ENCODE measurements at regions not wholly inside any gene's neighbourhood (a gene's known extent, or its start where the extent isn't known, plus 50 kb on each side); places are given as distances from the start of the nearest gene placed in this dataset.

DNA sequence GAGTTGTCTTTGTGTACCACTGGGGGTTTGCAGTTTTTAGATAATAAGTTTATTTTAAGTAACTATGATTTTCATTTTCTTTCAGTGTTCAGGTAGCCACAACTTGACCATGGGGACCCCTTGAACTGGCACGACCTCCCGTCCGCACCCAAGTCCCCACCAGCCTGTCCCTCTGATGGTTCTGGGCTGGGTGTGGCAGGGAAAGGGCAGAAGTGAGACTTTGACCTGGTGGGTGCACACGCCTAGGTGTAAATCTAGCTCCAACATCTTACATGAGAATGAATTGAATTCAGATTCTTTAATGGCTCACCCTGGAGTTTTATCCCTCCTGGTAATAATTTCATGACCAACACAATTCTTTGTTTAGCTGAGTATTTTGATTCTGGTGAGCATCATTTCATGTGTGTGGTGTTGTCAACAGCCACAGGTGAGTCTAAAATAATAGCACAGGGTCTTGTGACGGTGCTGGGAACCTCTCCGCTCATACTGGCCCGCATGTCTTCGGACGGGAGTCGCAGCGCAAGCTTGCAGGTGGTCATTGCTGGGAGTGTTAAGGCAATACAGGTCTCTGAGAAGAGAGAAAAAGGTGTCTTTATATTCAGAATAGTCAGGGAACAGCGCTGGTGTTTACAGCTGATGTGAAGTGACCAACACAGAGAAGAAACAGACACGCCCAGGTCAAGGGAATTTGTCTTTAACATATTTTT, 50.8 kb upstream of the POFUT2 start:
- Histone ChIP-seq H3K36me3 (ENCODE audit: control insufficient read depth in 1 of 2, insufficient read depth in 2 of 2, low read length in 2 of 2) (no peaks in the 10 kb centered on the region), H3K27ac (ENCODE audit: low read depth, low read length) (no peak overlapping the region), H3K9ac (ENCODE audit: low read depth in 1 of 2, low read length in 2 of 2) (no peak overlapping the region), H3K4me3 (ENCODE audit: low read depth in 1 of 2, low read length in 2 of 2) (peak overlapping the region in 1 of 2 donors; percentile 30), H3K4me1 (ENCODE audit: control insufficient read depth in 1 of 2, insufficient read depth in 2 of 2, low read length in 2 of 2) (peaks cover 26 to 30% of the 10 kb centered on the region in 2 donors), H3K27me3 (ENCODE audit: control insufficient read depth in 1 of 2, insufficient read depth in 2 of 2, low read length in 2 of 2) (no peaks in the 10 kb centered on the region), H3K9me3 (ENCODE audit: control insufficient read depth in 1 of 2, low read length in 2 of 2) (no peaks in the 10 kb centered on the region)

DNA sequence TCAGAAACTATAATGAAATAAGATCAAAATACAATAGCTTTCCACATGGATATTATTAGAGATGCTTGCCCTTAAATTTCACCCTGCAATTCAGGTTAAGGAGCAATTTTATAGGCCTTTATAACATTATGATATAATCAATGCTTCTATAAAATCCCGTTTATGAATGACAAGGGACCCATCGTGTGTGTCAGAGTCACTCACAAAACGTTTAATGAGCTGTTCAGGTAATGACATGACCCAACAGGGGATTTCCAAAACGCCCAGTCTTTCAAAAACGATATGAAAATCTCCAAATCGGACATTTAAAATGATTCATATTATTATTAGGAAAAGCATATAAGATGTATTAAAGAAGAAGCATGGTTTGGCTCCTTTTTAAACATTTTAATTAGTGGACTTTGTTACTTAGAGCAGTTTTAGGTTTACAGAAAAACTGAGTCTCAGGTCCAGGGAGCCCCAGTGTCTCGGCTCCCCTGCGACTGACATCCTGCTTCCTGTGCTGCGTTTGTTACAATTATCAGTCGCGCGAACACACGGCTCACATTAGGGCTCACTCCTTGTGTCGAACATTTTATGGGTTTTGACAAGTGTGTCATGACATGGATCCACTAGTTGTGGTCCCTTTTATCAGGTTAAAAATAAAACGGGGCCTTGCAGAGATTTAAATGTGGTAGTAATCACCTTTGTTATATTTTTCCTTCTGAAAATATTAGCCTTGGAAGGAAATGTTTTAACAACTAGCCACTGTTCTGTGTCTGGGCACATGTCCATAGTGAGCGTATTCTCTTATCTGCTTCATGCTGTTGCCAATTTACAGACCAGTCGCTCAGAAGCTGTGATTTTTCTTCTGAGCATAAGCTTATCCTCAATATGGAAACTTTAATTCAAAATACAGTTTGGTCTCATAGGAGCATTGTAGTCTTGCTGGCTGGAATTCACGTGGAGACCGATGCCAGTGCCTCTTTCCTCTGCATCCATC, 52.0 kb upstream of the POFUT2 start:
- H3K9ac ChIP-seq (ENCODE audit: low read depth in 1 of 2, low read length in 2 of 2), result no peak overlapping the region
- no peak overlapping the region for H3K4me3 ChIP-seq (ENCODE audit: low read depth in 1 of 2, low read length in 2 of 2)
- no peak overlapping the region for H3K27ac ChIP-seq (ENCODE audit: low read depth, low read length)
- H3K36me3 ChIP-seq (ENCODE audit: control insufficient read depth in 1 of 2, insufficient read depth in 2 of 2, low read length in 2 of 2), result no peaks in the 10 kb centered on the region
- no peaks in the 10 kb centered on the region for H3K27me3 ChIP-seq (ENCODE audit: control insufficient read depth in 1 of 2, insufficient read depth in 2 of 2, low read length in 2 of 2)
- H3K4me1 ChIP-seq (ENCODE audit: control insufficient read depth in 1 of 2, insufficient read depth in 2 of 2, low read length in 2 of 2), result peaks cover 26 to 30% of the 10 kb centered on the region in 2 donors
- H3K9me3 ChIP-seq (ENCODE audit: control insufficient read depth in 1 of 2, low read length in 2 of 2), result no peaks in the 10 kb centered on the region

DNA sequence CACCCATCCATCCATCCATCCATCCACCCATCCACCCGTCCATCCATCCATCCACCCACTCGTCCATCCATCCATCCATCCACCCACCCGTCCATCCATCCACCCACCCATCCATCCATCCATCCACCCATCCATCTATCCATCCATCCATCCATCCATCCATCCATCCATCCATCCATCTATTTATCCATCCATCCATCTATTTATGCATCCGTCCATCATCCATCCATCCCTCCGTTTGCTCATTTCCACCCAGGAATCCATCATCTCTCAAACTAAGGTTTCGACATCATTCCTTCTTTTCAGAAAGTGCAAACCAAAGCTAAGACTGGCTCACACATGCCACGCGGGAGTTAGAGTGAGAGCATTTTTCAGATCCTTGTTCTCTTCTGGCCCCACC, 52.8 kb upstream of the POFUT2 start:
- Histone ChIP-seq H3K4me3 (ENCODE audit: low read depth in 1 of 2, low read length in 2 of 2) (no peak overlapping the region), H3K4me1 (ENCODE audit: control insufficient read depth in 1 of 2, insufficient read depth in 2 of 2, low read length in 2 of 2) (peaks cover 25 to 29% of the 10 kb centered on the region in 2 donors), H3K36me3 (ENCODE audit: control insufficient read depth in 1 of 2, insufficient read depth in 2 of 2, low read length in 2 of 2) (no peaks in the 10 kb centered on the region), H3K27ac (ENCODE audit: low read depth, low read length) (no peak overlapping the region), H3K9ac (ENCODE audit: low read depth in 1 of 2, low read length in 2 of 2) (no peak overlapping the region), H3K9me3 (ENCODE audit: control insufficient read depth in 1 of 2, low read length in 2 of 2) (no peaks in the 10 kb centered on the region), H3K27me3 (ENCODE audit: control insufficient read depth in 1 of 2, insufficient read depth in 2 of 2, low read length in 2 of 2) (no peaks in the 10 kb centered on the region)

DNA sequence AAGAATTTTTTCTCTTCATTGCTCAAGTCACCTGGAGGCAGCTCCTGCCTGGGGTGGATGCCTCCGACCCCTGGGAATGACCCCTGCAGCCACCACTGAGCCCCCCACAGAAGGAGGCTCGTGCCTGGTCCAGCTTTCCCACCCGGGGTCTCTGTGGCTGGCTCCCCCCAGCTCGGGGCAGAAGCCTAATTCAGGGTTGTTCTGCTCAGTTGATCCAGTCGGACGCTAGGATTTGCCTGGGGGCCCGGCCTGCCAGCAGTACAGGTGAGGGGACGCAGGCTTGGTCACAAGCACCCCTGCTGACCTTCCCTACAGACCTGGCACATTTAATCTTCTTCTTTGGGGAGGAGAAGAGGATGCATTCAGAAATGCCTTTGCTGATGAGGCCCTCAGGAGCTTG, 53.6 kb upstream of the POFUT2 start:
- H3K9me3 ChIP-seq (ENCODE audit: control insufficient read depth in 1 of 2, low read length in 2 of 2), result no peaks in the 10 kb centered on the region
- H3K27ac ChIP-seq (ENCODE audit: low read depth, low read length), result no peak overlapping the region
- no peak overlapping the region for H3K4me3 ChIP-seq (ENCODE audit: low read depth in 1 of 2, low read length in 2 of 2)
- no peak overlapping the region for H3K9ac ChIP-seq (ENCODE audit: low read depth in 1 of 2, low read length in 2 of 2)
- H3K27me3 ChIP-seq (ENCODE audit: control insufficient read depth in 1 of 2, insufficient read depth in 2 of 2, low read length in 2 of 2), result no peaks in the 10 kb centered on the region
- H3K36me3 ChIP-seq (ENCODE audit: control insufficient read depth in 1 of 2, insufficient read depth in 2 of 2, low read length in 2 of 2), result no peaks in the 10 kb centered on the region
- peaks cover 17 to 21% of the 10 kb centered on the region in 2 donors for H3K4me1 ChIP-seq (ENCODE audit: control insufficient read depth in 1 of 2, insufficient read depth in 2 of 2, low read length in 2 of 2)

DNA sequence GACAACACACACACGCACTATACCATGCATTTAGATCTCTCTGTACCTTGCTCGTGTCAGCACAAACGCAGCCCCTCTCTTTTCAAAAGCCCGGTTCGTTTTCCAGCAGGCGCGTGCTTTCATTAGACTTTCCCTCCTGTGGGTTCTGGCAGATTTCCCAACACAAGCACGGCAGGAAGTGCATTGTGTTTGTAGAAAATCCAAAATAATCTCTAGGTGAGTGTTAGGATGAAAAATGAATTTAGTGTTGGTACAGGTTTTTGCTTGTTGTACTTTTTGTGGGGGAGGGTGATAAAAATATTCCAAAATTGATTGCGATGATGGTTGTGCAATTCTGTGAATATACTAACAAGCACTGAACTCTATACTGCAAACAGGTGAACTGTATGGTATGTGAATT, 54.1 kb upstream of the POFUT2 start:
- Histone ChIP-seq H3K9me3 (ENCODE audit: control insufficient read depth in 1 of 2, low read length in 2 of 2) (no peaks in the 10 kb centered on the region), H3K4me1 (ENCODE audit: control insufficient read depth in 1 of 2, insufficient read depth in 2 of 2, low read length in 2 of 2) (peaks cover 12 to 16% of the 10 kb centered on the region in 2 donors), H3K9ac (ENCODE audit: low read depth in 1 of 2, low read length in 2 of 2) (no peak overlapping the region), H3K4me3 (ENCODE audit: low read depth in 1 of 2, low read length in 2 of 2) (no peak overlapping the region), H3K27me3 (ENCODE audit: control insufficient read depth in 1 of 2, insufficient read depth in 2 of 2, low read length in 2 of 2) (no peaks in the 10 kb centered on the region), H3K27ac (ENCODE audit: low read depth, low read length) (no peak overlapping the region), H3K36me3 (ENCODE audit: control insufficient read depth in 1 of 2, insufficient read depth in 2 of 2, low read length in 2 of 2) (no peaks in the 10 kb centered on the region)

DNA sequence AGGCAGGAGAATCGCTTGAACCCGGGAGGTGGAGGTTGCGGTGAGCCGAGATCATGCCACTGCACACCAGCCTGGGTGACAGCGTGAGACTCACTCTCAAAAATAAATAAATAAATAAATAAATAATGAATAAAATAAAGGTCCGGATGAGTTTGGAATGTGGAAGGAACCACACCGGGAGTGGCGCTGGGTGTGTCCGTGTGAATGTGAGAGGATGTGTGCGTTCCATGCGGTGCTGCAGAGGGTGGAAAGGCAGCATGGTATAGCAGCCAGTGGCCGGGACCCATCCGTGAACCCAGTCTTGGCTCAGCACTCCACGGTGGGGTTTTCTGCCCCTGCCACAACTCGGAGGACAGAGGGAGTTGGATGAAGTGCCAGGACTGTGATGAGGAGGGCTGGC, 56.2 kb upstream of the POFUT2 start:
- Histone ChIP-seq H3K4me3 (ENCODE audit: low read depth in 1 of 2, low read length in 2 of 2) (no peak overlapping the region), H3K9me3 (ENCODE audit: control insufficient read depth in 1 of 2, low read length in 2 of 2) (no peaks in the 10 kb centered on the region), H3K4me1 (ENCODE audit: control insufficient read depth in 1 of 2, insufficient read depth in 2 of 2, low read length in 2 of 2) (peaks cover 0 to 2% of the 10 kb centered on the region in 2 donors), H3K27me3 (ENCODE audit: control insufficient read depth in 1 of 2, insufficient read depth in 2 of 2, low read length in 2 of 2) (no peaks in the 10 kb centered on the region), H3K36me3 (ENCODE audit: control insufficient read depth in 1 of 2, insufficient read depth in 2 of 2, low read length in 2 of 2) (no peaks in the 10 kb centered on the region), H3K9ac (ENCODE audit: low read depth in 1 of 2, low read length in 2 of 2) (no peak overlapping the region), H3K27ac (ENCODE audit: low read depth, low read length) (no peak overlapping the region)

DNA sequence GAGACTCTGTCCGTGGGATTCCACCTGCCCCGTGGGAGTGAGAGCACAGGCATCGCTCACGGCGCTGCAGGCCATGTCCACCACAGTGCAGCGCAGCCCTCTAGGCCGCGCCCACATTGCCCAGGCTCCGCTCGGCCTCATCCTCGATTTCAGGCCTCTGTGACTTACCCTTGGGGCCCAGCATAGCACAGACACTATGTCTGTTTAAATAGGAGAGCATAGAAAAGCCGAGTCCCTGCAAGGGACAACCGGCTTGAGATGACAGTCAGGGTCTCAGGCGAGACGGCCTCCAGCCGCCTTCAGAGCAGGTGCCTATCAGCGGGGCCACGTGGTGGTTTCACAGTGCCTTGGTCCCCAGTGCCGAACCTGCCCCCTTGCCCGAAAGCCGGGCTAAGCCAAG, 56.9 kb upstream of the POFUT2 start:
- Histone ChIP-seq H3K36me3 (ENCODE audit: control insufficient read depth in 1 of 2, insufficient read depth in 2 of 2, low read length in 2 of 2) (no peaks in the 10 kb centered on the region), H3K27ac (ENCODE audit: low read depth, low read length) (no peak overlapping the region), H3K4me1 (ENCODE audit: control insufficient read depth in 1 of 2, insufficient read depth in 2 of 2, low read length in 2 of 2) (no peaks in the 10 kb centered on the region), H3K4me3 (ENCODE audit: low read depth in 1 of 2, low read length in 2 of 2) (no peak overlapping the region), H3K27me3 (ENCODE audit: control insufficient read depth in 1 of 2, insufficient read depth in 2 of 2, low read length in 2 of 2) (no peaks in the 10 kb centered on the region), H3K9ac (ENCODE audit: low read depth in 1 of 2, low read length in 2 of 2) (no peak overlapping the region), H3K9me3 (ENCODE audit: control insufficient read depth in 1 of 2, low read length in 2 of 2) (no peaks in the 10 kb centered on the region)

DNA sequence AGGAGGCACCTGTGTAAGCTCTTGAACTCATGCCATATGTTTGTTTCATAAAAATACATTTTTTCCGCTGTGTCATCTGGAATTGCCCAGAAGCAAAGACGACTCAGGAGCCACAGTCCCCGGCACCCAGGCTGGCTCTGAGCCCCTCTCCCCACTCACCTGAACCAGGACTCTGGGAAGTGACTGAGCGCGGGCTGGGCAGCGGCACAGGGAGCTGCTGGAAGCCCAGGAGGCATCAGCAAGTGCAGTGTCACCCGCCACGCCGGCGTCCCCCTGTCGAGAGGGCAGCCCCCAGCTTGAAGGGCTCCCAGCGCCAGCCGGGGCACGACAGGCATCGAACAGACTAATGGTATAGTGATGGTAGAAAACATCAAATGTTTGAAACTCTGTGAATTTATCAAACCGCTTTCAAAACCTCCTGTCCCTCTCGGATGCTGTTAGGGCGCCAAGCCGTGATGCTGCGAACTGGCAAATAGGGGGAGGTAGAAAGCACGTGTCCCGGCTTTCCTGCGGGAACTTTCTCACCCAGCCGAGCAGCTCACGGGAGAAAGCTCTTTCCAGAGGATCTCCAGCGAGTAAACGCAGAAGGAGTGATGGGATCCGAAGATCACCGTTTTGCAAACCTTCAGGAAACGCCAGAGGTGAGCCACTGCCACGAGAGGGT, 57.8 kb upstream of the COL18A1 start:
- no peak overlapping the region for H3K27ac ChIP-seq (ENCODE audit: low read depth, low read length)
- peaks cover 0 to 10% of the 10 kb centered on the region in 2 donors for H3K4me1 ChIP-seq (ENCODE audit: control insufficient read depth in 1 of 2, insufficient read depth in 2 of 2, low read length in 2 of 2)
- H3K27me3 ChIP-seq (ENCODE audit: control insufficient read depth in 1 of 2, insufficient read depth in 2 of 2, low read length in 2 of 2), result no peaks in the 10 kb centered on the region
- no peak overlapping the region for H3K4me3 ChIP-seq (ENCODE audit: low read depth in 1 of 2, low read length in 2 of 2)
- H3K36me3 ChIP-seq (ENCODE audit: control insufficient read depth in 1 of 2, insufficient read depth in 2 of 2, low read length in 2 of 2), result no peaks in the 10 kb centered on the region
- no peak overlapping the region for H3K9ac ChIP-seq (ENCODE audit: low read depth in 1 of 2, low read length in 2 of 2)
- no peaks in the 10 kb centered on the region for H3K9me3 ChIP-seq (ENCODE audit: control insufficient read depth in 1 of 2, low read length in 2 of 2)

DNA sequence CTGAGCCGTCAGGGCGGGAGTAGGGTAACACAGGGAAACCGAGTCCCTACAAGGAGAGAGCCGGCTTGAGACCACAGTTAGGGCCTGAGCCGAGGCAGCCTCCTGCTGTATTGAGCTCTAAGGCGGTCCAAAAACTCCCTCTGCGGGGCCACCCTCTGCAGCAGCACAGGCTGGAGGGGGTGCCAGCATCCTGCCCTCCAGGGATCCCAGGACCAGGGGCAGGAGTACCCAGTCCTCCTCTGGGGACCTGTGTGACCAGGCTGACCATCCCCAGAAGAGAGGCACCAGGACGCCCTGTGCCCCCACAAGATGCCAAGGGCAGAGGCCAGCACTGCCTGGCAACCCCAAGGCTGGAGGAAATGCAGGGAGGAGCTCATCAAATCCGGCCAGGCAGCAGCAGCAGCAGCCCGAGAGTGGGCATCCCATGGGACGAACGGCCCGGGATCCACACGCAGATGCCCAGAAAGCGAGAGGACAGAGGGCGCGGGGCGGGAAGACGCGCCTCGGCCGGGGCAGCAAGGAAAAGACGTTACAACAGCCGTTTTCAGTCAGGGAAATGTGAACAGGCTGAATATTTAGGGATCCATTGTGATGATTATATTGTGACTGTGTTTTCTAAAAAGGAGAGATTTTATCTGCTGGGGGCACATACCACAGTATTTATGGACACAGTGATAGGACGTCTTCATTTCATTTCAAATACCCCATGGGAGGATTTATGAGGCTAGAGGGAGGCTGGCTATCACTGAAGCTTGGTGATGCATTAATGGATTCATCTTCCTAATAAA, 57.1 kb upstream of the COL18A1 start:
- Histone ChIP-seq H3K9ac (ENCODE audit: low read depth in 1 of 2, low read length in 2 of 2) (no peak overlapping the region), H3K27ac (ENCODE audit: low read depth, low read length) (peak overlapping the region; percentile 10), H3K4me3 (ENCODE audit: low read depth in 1 of 2, low read length in 2 of 2) (no peak overlapping the region), H3K9me3 (ENCODE audit: control insufficient read depth in 1 of 2, low read length in 2 of 2) (no peaks in the 10 kb centered on the region), H3K4me1 (ENCODE audit: control insufficient read depth in 1 of 2, insufficient read depth in 2 of 2, low read length in 2 of 2) (peaks cover 0 to 10% of the 10 kb centered on the region in 2 donors), H3K27me3 (ENCODE audit: control insufficient read depth in 1 of 2, insufficient read depth in 2 of 2, low read length in 2 of 2) (no peaks in the 10 kb centered on the region), H3K36me3 (ENCODE audit: control insufficient read depth in 1 of 2, insufficient read depth in 2 of 2, low read length in 2 of 2) (no peaks in the 10 kb centered on the region)

All from duodenal mucosa (tissue), 2 donors.